T-cell (primary cell): ENCODE measurements at regions not wholly inside any gene's neighbourhood (a gene's known extent, or its start where the extent isn't known, plus 50 kb on each side); places are given as distances from the start of the nearest gene placed in this dataset.
"Not testable (repeated sequence)": the region's sequence is repeated elsewhere in the genome, so short reads cannot be mapped to it uniquely, and the experiment has no call there.

Experiments used
- ATAC-seq, 4 experiments: fragments of 200-7000 bp in 3 of 4; fragments of 150-1000 bp in 1 of 4; cut with Tn5 transposase; replicated peaks in 1 of 4; 1 replicate in 3 of 4; 2 replicates in 1 of 4; pipeline ENCODE4 v1.10.0; 2021; ENCODE audit warnings: moderate library complexity in 3 of 4, mild to moderate bottlenecking in 2 of 4, moderate number of reproducible peaks in 1 of 4
- CTCF ChIA-PET, 2 donors: fragments of 300-600 bp; sonication (Branson Sonifier 250); formaldehyde crosslinking; loops; one replicate each; lab custom pipeline; 2022; ENCODE audit warnings: antibody characterized with exemption in 2 of 2; lab: Charles Lee
- POLR2A ChIA-PET, 2 donors: fragments of 300-600 bp; sonication (Branson Sonifier 250); formaldehyde crosslinking; loops; one replicate each; lab custom pipeline; 2022; ENCODE audit warnings: antibody characterized with exemption in 2 of 2; lab: Charles Lee
- DNase-seq, 35 experiments: peaks; one replicate each; pipeline versions ENCODE4 v3.0.0 to v3.0.0-alpha.2; 2013 to 2023
- H3K27ac ChIP-seq: one replicate; pipeline ENCODE4 v1.5.1; 2013; ENCODE audit warnings: low read length
- H3K27me3 ChIP-seq, 2 experiments: replicated peaks in 1 of 2; 1 replicate in 1 of 2; 2 replicates in 1 of 2; pipeline versions ENCODE4 v1.6.1 to v1.7.0; 2013; ENCODE audit warnings: low read length in 1 of 2, mixed read lengths in 1 of 2; ENCODE audit not compliant: control insufficient read depth in 2 of 2, insufficient read depth in 2 of 2; ENCODE audit errors: extremely low read depth in 1 of 2
- H3K36me3 ChIP-seq, 2 donors: 1 replicate in 1 of 2; 2 replicates in 1 of 2; pipeline versions ENCODE4 v1.6.1 to v1.7.0; 2013; ENCODE audit warnings: low read length in 1 of 2; ENCODE audit not compliant: control insufficient read depth in 2 of 2, insufficient read depth in 1 of 2; ENCODE audit errors: extremely low read depth in 1 of 2
- H3K4me1 ChIP-seq, 2 experiments: 1 replicate in 1 of 2; 2 replicates in 1 of 2; pipeline versions ENCODE4 v1.6.1 to v1.7.0; 2013; ENCODE audit warnings: low read length in 2 of 2, mixed read lengths in 1 of 2; ENCODE audit not compliant: insufficient read depth in 2 of 2, control insufficient read depth in 1 of 2; ENCODE audit errors: extremely low read depth in 1 of 2
- H3K4me3 ChIP-seq, 2 donors: 1 replicate in 1 of 2; 2 replicates in 1 of 2; pipeline versions ENCODE4 v1.5.1 to v1.7.0; 2013; ENCODE audit warnings: mild to moderate bottlenecking in 2 of 2, low read length in 1 of 2, moderate library complexity in 1 of 2; ENCODE audit not compliant: control insufficient read depth in 1 of 2; ENCODE audit errors: extremely low read depth in 1 of 2
- H3K9me3 ChIP-seq: 2 replicates; pipeline ENCODE4 v1.7.0; 2013
- H3K27ac Mint-ChIP-seq, 2 donors: one replicate each; pipeline ENCODE4 v1.8.0; 2020 to 2021; ENCODE audit warnings: mild to moderate bottlenecking in 2 of 2, mixed read lengths in 2 of 2
- H3K27me3 Mint-ChIP-seq, 2 donors: one replicate each; pipeline ENCODE4 v1.8.0; 2021 to 2022; ENCODE audit warnings: mixed read lengths in 2 of 2
- H3K36me3 Mint-ChIP-seq: one replicate; pipeline ENCODE4 v1.8.0; 2021; ENCODE audit warnings: mixed read lengths
- H3K4me1 Mint-ChIP-seq, 3 donors: one replicate each; pipeline ENCODE4 v1.8.0; 2020 to 2022; ENCODE audit warnings: mixed read lengths in 3 of 3, mild to moderate bottlenecking in 1 of 3
- H3K4me3 Mint-ChIP-seq, 3 donors: one replicate each; pipeline ENCODE4 v1.8.0; 2020 to 2022; ENCODE audit warnings: mild to moderate bottlenecking in 3 of 3, mixed read lengths in 3 of 3, moderate library complexity in 3 of 3
- H3K9me3 Mint-ChIP-seq, 3 donors: one replicate each; pipeline ENCODE4 v1.8.0; 2020 to 2022; ENCODE audit warnings: mixed read lengths in 3 of 3
- WGBS: methylation state at CpG from one replicate; pipeline ENCODE4 v1.1.5; 2013; ENCODE audit warnings: missing lambda C conversion rate; ENCODE audit not compliant: insufficient coverage; 5-methylcytosine and 5-hydroxymethylcytosine counted together

DNA sequence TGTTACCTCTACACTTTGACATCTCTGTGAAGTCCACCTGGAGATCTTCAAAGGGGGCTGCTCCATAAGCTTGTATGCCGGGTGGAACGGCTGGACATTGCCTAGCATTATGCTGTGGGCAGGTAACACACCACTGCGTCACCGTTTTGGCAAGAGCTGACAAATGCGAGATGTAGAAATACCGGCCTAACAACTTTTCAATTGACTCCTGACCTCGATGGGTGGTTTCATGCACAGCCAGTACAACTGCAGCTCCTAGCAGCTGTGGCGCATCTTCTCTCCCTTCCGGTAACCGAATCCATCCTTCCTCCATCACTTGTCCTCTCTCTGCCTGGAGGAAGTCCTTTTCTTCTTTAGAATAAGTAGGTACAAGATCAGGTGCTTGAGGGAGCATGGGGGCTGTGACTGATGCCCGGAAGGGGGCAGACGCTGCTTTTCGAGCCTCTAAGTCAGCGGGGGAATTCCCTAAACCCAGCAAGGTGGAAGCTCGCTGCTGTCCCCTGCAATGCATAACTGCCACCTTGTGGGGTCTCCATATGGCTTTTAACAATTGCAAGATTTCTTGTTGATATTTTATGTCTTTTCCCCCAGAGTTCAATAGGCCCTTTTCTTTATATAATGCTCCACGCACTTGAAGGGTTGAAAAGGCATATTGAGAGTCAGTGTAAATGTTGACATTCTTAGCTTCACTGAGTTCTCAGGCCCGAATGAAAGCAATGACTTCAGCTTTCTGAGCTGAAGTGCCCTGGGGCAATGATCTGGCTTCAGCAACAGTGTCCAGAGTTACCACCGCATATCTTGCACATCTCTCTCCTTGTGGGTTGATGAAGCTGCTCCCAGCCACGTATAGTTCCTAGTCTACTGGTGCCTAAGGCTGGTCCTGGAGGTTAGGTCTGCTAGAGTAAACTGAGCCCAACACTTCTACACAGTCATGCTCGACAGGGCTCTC, 98.3 kb upstream of the ZNF195 start:
- H3K36me3 ChIP-seq, H3K4me3 Mint-ChIP-seq, POLR2A ChIA-PET, H3K27ac Mint-ChIP-seq, ATAC-seq, H3K4me3 ChIP-seq, H3K9me3 Mint-ChIP-seq, H3K27me3 ChIP-seq, H3K27ac ChIP-seq, H3K9me3 ChIP-seq, H3K27me3 Mint-ChIP-seq, H3K36me3 Mint-ChIP-seq, H3K4me1 Mint-ChIP-seq, H3K4me1 ChIP-seq: not testable (repeated sequence)
- CTCF ChIA-PET, result interaction anchor here in 1 of 2 donors (0.6 kb wide), 1 partner anchor 127 kb away, joined by 3 read pairs; no protein-coding TSS in a partner anchor
- 95% methylated on average over 5 of the region's 20 CpGs for WGBS
- peak in 2 of 35 experiments; percentile 2 to 11 for DNase-seq

GRCh38 chr11:3476084-3476936, 97.4 kb upstream of the ZNF195 start:
- POLR2A ChIA-PET, H3K36me3 Mint-ChIP-seq, H3K4me3 Mint-ChIP-seq, ATAC-seq, CTCF ChIA-PET, H3K27ac Mint-ChIP-seq, H3K36me3 ChIP-seq, H3K9me3 ChIP-seq, H3K4me3 ChIP-seq, H3K4me1 ChIP-seq, H3K27me3 ChIP-seq, H3K4me1 Mint-ChIP-seq, H3K27ac ChIP-seq, H3K27me3 Mint-ChIP-seq, DNase-seq, H3K9me3 Mint-ChIP-seq: not testable (repeated sequence)
- WGBS, result 82% methylated on average over 12 of the region's 27 CpGs

DNA sequence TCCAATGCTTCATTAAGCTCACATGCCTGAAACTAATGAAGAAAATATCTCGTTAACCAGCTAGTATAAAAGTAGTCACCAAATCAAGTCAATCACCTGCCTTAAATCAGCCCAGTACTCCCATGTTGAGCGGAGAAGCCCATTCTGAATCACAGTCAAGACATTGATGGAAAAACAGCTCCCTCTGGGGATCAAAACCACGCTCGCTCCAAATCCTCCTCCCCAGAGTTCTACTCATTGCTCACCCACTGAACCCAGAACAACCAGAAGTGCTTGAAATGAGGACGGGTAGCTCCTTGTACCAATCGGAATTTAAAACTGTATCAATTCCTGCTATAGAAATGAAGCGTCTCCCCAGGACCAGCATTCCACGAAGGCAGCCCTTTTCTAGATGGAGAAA, 90.0 kb upstream of the ZNF195 start:
- DNase-seq, H3K4me1 Mint-ChIP-seq, H3K36me3 Mint-ChIP-seq, ATAC-seq, H3K4me3 Mint-ChIP-seq, H3K9me3 ChIP-seq, CTCF ChIA-PET, H3K27ac ChIP-seq, H3K36me3 ChIP-seq, H3K27ac Mint-ChIP-seq, H3K4me3 ChIP-seq, H3K4me1 ChIP-seq, H3K9me3 Mint-ChIP-seq, H3K27me3 ChIP-seq: not testable (repeated sequence)
- 83% methylated on average over 1 of the region's 8 CpGs for WGBS
- peaks cover 3 to 29% of the 10 kb centered on the region in 2 donors for H3K27me3 Mint-ChIP-seq
- POLR2A ChIA-PET, result interaction anchor here in 1 of 2 donors (0.6 kb wide), 1 partner anchor 11 kb away, joined by 3 read pairs; no protein-coding TSS in a partner anchor

GRCh38 chr11:3467599-3467998, 88.7 kb upstream of the ZNF195 start:
- H3K4me3 Mint-ChIP-seq, H3K4me3 ChIP-seq, CTCF ChIA-PET, DNase-seq, POLR2A ChIA-PET, H3K4me1 Mint-ChIP-seq, H3K27ac Mint-ChIP-seq, H3K27me3 ChIP-seq, H3K9me3 Mint-ChIP-seq, H3K36me3 ChIP-seq, H3K9me3 ChIP-seq, ATAC-seq, H3K36me3 Mint-ChIP-seq, H3K4me1 ChIP-seq, H3K27ac ChIP-seq: not testable (repeated sequence)
- H3K27me3 Mint-ChIP-seq, result peaks cover 3 to 21% of the 10 kb centered on the region in 2 donors
- WGBS, result 100% methylated on average over 1 of the region's 5 CpGs

GRCh38 chr11:3455666-3456065, 76.7 kb upstream of the ZNF195 start:
- Mint-ChIP-seq H3K27me3 (peaks cover 22 to 23% of the 10 kb centered on the region in 2 donors), H3K4me3 (peak overlapping the region in 2 of 3 donors; percentile 7 to 73), H3K4me1 (peaks cover 4 to 14% (median 7%) of the 10 kb centered on the region in 3 donors)
- H3K4me1 ChIP-seq, H3K36me3 Mint-ChIP-seq, H3K36me3 ChIP-seq, H3K27ac Mint-ChIP-seq, POLR2A ChIA-PET, H3K9me3 ChIP-seq, H3K27ac ChIP-seq, ATAC-seq, H3K27me3 ChIP-seq, H3K9me3 Mint-ChIP-seq, CTCF ChIA-PET, H3K4me3 ChIP-seq: not testable (repeated sequence)
- peak in 2 of 35 experiments; percentile 2 to 16 for DNase-seq
- WGBS, result 0% methylated on average over 6 of the region's 10 CpGs

DNA sequence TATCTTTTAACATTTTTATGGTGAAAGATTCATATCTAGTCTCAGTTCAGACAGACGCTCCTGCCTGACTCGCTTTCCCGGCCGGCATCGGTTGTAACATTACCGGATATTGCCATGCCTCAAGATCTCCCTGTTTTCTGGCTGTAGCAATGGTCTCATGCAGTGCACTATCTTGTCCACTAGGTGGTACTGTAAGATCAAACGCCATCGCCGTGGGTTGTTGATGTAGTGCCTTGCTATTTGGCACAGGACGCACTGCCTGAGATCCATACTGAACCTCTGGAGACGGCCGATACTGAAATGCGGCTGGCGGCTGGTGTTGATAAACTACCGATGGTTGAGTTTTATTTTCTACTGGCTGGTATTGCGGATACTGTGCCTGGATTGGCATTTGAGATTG, 75.9 kb upstream of the ZNF195 start:
- peaks cover 4 to 14% (median 7%) of the 10 kb centered on the region in 3 donors for H3K4me1 Mint-ChIP-seq
- H3K9me3 Mint-ChIP-seq, H3K4me3 ChIP-seq, CTCF ChIA-PET, H3K9me3 ChIP-seq, H3K27ac Mint-ChIP-seq, H3K36me3 ChIP-seq, H3K4me1 ChIP-seq, ATAC-seq, H3K27ac ChIP-seq, H3K36me3 Mint-ChIP-seq, POLR2A ChIA-PET, H3K27me3 ChIP-seq: not testable (repeated sequence)
- peak; percentile 7 to 63 (median 42) for DNase-seq
- 0% methylated on average over 9 of the region's 16 CpGs for WGBS
- peaks cover 16% of the 10 kb centered on the region in 2 donors for H3K27me3 Mint-ChIP-seq
- H3K4me3 Mint-ChIP-seq, result peak overlapping the region in 1 of 3 donors; percentile 73
